ENCODE measurements at regions not wholly inside any gene's neighbourhood (a gene's known extent, or its start where the extent isn't known, plus 50 kb on each side); places are given as distances from the start of the nearest gene placed in this dataset.

DNA sequence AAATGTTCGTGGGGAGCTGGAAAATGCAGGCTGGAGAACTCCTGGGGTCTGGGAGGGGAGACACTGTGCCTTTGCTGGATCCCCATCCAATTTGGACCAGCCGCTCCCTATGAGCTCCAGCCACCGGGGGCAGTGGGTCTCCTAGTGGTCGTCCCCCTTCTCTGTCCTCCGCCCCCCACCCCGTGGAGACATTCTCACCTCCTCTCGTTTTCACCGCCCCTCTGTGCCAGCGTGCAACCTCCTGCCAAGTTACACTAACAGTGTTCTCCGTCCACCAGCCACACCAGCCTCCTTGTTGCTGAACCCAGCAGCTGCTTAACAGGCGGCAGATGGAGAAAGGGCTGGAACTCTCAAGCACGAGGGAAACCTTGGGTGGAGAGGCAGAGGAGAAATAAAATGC, 67.4 kb upstream of the SOX9 start:
- 24% methylated on average over 12 of the region's 12 CpGs for WGBS
- TF ChIP-seq, protein P1, sequence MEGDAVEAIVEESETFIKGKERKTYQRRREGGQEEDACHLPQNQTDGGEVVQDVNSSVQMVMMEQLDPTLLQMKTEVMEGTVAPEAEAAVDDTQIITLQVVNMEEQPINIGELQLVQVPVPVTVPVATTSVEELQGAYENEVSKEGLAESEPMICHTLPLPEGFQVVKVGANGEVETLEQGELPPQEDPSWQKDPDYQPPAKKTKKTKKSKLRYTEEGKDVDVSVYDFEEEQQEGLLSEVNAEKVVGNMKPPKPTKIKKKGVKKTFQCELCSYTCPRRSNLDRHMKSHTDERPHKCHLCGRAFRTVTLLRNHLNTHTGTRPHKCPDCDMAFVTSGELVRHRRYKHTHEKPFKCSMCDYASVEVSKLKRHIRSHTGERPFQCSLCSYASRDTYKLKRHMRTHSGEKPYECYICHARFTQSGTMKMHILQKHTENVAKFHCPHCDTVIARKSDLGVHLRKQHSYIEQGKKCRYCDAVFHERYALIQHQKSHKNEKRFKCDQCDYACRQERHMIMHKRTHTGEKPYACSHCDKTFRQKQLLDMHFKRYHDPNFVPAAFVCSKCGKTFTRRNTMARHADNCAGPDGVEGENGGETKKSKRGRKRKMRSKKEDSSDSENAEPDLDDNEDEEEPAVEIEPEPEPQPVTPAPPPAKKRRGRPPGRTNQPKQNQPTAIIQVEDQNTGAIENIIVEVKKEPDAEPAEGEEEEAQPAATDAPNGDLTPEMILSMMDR (IDR thresholded peaks at IDR 0.05), result no peak
- TF ChIP-seq POLR2AphosphoS5 (IDR thresholded peaks at IDR 0.05), result no peak
- DNase-seq (ENCODE audit: extremely low spot score), result no peak
- Histone ChIP-seq H3K4me3 (no peak overlapping the region), H3K27ac (replicated peaks in 1 of 4) (no peak overlapping the region), H3K9me3 (no peaks in the 10 kb centered on the region), H3K4me1 (no peaks in the 10 kb centered on the region), H3K27me3 (peaks cover 0 to 46% (median 0%) of the 10 kb centered on the region in 4 donors), H3K36me3 (no peaks in the 10 kb centered on the region)
- intact Hi-C loops (cut with DNase I), result no loop called here

DNA sequence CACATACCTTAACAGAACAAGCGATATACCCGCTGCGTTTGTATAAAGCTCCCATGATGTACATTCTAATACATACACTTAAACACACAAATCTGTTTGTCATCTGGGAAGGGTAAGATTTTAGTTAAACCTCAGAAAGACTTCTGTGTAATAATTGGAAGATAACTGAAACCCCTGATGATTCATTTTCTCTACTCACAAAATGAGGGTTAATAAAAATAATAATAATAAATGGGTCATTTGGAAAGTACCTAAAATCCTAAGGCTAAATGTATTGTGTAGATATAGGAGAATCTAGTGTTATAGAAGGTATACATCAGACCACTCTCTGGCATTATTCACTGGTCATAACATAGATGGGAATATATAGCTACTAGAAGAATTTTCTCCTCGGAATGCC, 64.7 kb upstream of the SOX9 start:
- WGBS, result 97% methylated on average over 4 of the region's 4 CpGs

DNA sequence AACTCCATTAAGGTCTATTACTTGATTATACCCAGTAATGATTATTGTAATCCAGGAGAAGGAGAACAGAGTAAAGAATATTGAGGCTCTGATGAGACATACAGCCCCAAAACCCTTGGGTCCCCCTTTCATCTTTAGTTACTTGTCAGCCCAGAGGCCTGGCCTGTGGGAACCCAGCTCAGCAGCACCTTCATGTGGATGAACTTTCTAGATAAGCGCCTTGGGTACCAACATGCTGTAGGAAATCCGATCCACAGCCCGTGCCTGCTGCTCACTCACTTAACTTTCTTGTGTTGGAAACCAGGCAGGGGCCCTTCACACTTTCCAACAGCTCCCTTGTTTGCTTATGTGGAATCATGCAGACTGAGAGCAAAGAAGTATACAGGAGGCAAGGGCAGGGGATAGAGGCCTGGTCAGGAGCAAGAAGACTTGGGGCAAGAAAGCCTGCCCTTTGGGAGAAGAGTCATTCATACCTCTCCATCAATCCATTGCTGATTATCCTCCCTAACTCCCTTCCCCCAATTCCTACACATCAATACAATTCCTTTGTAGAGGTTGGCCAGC, 64.0 kb upstream of the SOX9 start:
- no peaks in the 10 kb centered on the region for H3K9me3 ChIP-seq
- peak; percentile 86 for DNase-seq (ENCODE audit: extremely low spot score)

More for the DNA sequence above, 64.7 kb upstream of the SOX9 start:
- peaks cover 0 to 8% (median 3%) of the 10 kb centered on the region in 4 donors for H3K4me1 ChIP-seq
- H3K9me3 ChIP-seq, result no peaks in the 10 kb centered on the region
- no peak overlapping the region for H3K4me3 ChIP-seq
- no peaks in the 10 kb centered on the region for H3K36me3 ChIP-seq
- H3K27me3 ChIP-seq, result peaks cover 0 to 27% (median 0%) of the 10 kb centered on the region in 4 donors
- no peak overlapping the region for H3K27ac ChIP-seq (replicated peaks in 1 of 4)
- intact Hi-C loops (cut with DNase I), result no loop called here
- no peak for DNase-seq (ENCODE audit: extremely low spot score)
- TF ChIP-seq EP300 (IDR thresholded peaks at IDR 0.05), result no peak
- no peak for TF ChIP-seq POLR2AphosphoS5 (IDR thresholded peaks at IDR 0.05)
- no peak for TF ChIP-seq POLR2A (IDR thresholded peaks at IDR 0.05; ENCODE audit: low read depth)
- TF ChIP-seq, protein P1 (IDR thresholded peaks at IDR 0.05), result no peak

DNA sequence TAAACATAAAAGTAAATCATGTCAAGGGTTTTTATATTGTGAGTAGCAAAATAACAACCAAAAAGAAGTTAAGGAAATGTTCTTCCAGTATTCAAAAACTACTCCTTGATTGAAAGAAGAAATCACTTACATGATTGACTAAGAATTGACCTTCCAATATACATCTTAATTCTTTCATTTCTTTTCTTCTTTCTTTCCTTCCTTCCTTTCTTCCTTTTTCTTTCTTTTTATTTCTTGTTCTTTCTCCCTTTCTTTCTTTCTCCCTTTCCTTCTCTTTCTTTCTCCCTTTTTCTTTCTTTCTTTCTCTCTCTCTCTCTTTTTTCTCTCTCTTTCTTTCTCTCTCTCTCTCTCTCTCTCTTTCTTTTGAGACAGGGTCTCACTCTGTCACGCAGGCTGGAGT, 60.7 kb upstream of the SOX9 start:
- H3K9me3 ChIP-seq, result no peaks in the 10 kb centered on the region
- intact Hi-C loops (cut with DNase I), result no loop called here
- no peak overlapping the region for H3K27ac ChIP-seq (replicated peaks in 1 of 4)
- peaks cover 0 to 8% (median 3%) of the 10 kb centered on the region in 4 donors for H3K4me1 ChIP-seq
- no peak for DNase-seq (ENCODE audit: extremely low spot score)
- TF ChIP-seq, protein P1 (IDR thresholded peaks at IDR 0.05), result no peak
- TF ChIP-seq EP300 (IDR thresholded peaks at IDR 0.05), result no peak
- TF ChIP-seq POLR2A (IDR thresholded peaks at IDR 0.05; ENCODE audit: low read depth), result no peak
- no peak for TF ChIP-seq POLR2AphosphoS5 (IDR thresholded peaks at IDR 0.05)
- no peaks in the 10 kb centered on the region for H3K36me3 ChIP-seq
- 53% methylated on average over 1 of the region's 1 CpG for WGBS
- H3K4me3 ChIP-seq, result no peak overlapping the region
- H3K27me3 ChIP-seq, result peaks cover 0 to 6% (median 0%) of the 10 kb centered on the region in 4 donors

More for the DNA sequence above, 64.0 kb upstream of the SOX9 start:
- Histone ChIP-seq H3K27ac (replicated peaks in 1 of 4) (no peak overlapping the region), H3K4me3 (no peak overlapping the region), H3K27me3 (peaks cover 0 to 20% (median 0%) of the 10 kb centered on the region in 4 donors), H3K4me1 (peaks cover 0 to 8% (median 3%) of the 10 kb centered on the region in 4 donors), H3K36me3 (no peaks in the 10 kb centered on the region)
- TF ChIP-seq POLR2A (IDR thresholded peaks at IDR 0.05; ENCODE audit: low read depth) (no peak), POLR2AphosphoS5 (IDR thresholded peaks at IDR 0.05) (no peak), EP300 (IDR thresholded peaks at IDR 0.05) (no peak)
- intact Hi-C loops (cut with DNase I), result no loop called here
- 91% methylated on average over 3 of the region's 3 CpGs for WGBS

DNA sequence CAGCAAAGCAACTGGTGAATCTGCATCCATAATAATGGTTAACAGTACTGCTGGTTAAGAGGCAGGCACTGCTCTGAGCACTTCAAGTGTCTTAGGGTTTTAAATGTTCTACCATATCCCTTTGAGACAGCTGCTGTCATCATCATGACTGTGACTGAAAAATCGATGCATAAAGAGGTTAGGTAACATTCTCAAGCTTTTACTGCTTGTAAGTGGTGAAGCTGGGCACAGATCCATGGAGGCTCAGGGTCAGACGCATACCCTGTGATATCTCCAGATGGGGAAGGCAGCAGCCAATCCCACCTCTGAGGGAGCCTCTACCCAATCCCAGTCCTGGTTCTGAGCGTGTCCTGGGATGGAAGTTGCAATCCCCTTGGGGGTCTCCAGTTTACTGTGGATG, 57.6 kb upstream of the SOX9 start:
- DNase-seq (ENCODE audit: extremely low spot score), result no peak
- Histone ChIP-seq H3K9me3 (no peaks in the 10 kb centered on the region), H3K4me3 (no peak overlapping the region), H3K27me3 (peaks cover 0 to 5% (median 0%) of the 10 kb centered on the region in 4 donors), H3K27ac (replicated peaks in 1 of 4) (no peak overlapping the region), H3K36me3 (no peaks in the 10 kb centered on the region), H3K4me1 (peaks cover 0 to 8% (median 3%) of the 10 kb centered on the region in 4 donors)
- TF ChIP-seq POLR2A (IDR thresholded peaks at IDR 0.05; ENCODE audit: low read depth) (no peak), POLR2AphosphoS5 (IDR thresholded peaks at IDR 0.05) (no peak), EP300 (IDR thresholded peaks at IDR 0.05) (no peak)
- TF ChIP-seq, protein P1 (IDR thresholded peaks at IDR 0.05), result no peak
- 87% methylated on average over 3 of the region's 3 CpGs for whole genome bisulfite sequencing
- intact Hi-C loops (cut with DNase I), result no loop called here
